BJ (cell line): ENCODE measurements at regions not wholly inside any gene's neighbourhood (a gene's known extent, or its start where the extent isn't known, plus 50 kb on each side); places are given as distances from the start of the nearest gene placed in this dataset.

ENCODE experiments used
- CTCF ChIA-PET: fragments of 350-600 bp; formaldehyde crosslinking; extraction: SDS; loops from one replicate; lab custom pipeline; 2021; ENCODE audit warnings: antibody characterized with exemption, inconsistent platforms; lab: Yijun Ruan, JAX
- POLR2A ChIA-PET: fragments of 300-600 bp; sonication (Branson Sonifier 250); formaldehyde crosslinking; extraction: SDS; loops from one replicate; lab custom pipeline; 2021; ENCODE audit warnings: antibody characterized with exemption; lab: Charles Lee
- DNase-seq: peaks from one replicate; pipeline ENCODE4 v3.0.0-alpha.2; 2011; ENCODE audit warnings: low read depth
- H3K27me3 ChIP-seq: 2 replicates; pipeline ENCODE4 v1.6.0; 2011; ENCODE audit warnings: low read length; ENCODE audit not compliant: control insufficient read depth, insufficient read depth
- H3K36me3 ChIP-seq: 2 replicates; pipeline ENCODE4 v1.5.1; 2011; ENCODE audit warnings: low read length; ENCODE audit not compliant: control insufficient read depth, insufficient read depth
- H3K4me3 ChIP-seq: 2 replicates; pipeline ENCODE4 v1.5.1; 2011; ENCODE audit warnings: low read depth, mild to moderate bottlenecking, control low read depth, low read length
- CTCF ChIP-seq: IDR thresholded peaks from 2 replicates; pipeline ENCODE4 v1.5.1; 2011; ENCODE audit warnings: low read depth, mild to moderate bottlenecking, control low read depth, inconsistent platforms, low read length, moderate library complexity; ENCODE audit not compliant: insufficient read depth

DNA sequence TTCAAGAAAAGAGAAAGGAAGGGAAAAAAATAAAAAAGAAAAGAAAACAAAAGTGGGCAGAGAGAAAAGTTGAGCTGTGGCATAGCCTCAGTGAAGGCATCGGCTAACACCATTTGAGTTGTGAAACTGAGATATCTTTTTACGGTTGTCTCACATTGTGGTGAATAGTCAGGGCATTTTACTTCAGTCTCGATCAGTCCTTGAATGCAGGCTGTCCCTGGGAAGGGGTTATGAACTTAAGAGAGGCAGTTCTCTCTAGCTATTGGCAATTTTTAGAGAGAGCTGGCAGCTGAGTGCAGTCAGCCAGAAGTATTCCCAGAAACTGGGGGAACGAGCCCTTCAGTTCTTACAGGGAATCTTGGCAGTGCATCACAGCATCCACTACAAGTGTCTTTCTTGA is 93.5 kb upstream of the SLC6A14 start:
- no peak for DNase-seq
- no peaks in the 10 kb centered on the region for H3K27me3 ChIP-seq
- H3K36me3 ChIP-seq: no peaks in the 10 kb centered on the region
- CTCF ChIA-PET: no interaction called here
- no peak overlapping the region for H3K4me3 ChIP-seq
- POLR2A ChIA-PET: no interaction called here
- no peak for TF ChIP-seq CTCF

- Histone ChIP-seq H3K36me3 (no peaks in the 10 kb centered on the region), H3K4me3 (no peak overlapping the region), H3K27me3 (no peaks in the 10 kb centered on the region)
- no peak for TF ChIP-seq CTCF
- ChIA-PET CTCF (no interaction called here), POLR2A (no interaction called here)
- DNase-seq: no peak
Observed at GRCh38 chrX:116345958-116346357, 90.4 kb upstream of the SLC6A14 start.

- Histone ChIP-seq H3K36me3 (no peaks in the 10 kb centered on the region), H3K4me3 (no peak overlapping the region), H3K27me3 (no peaks in the 10 kb centered on the region)
- DNase-seq: no peak
- POLR2A ChIA-PET: no interaction called here
- no peak for TF ChIP-seq CTCF
- CTCF ChIA-PET: no interaction called here
Observed at GRCh38 chrX:116357329-116357728, 79.1 kb upstream of the SLC6A14 start.

- H3K36me3 ChIP-seq: no peaks in the 10 kb centered on the region
- CTCF ChIA-PET: no interaction called here
- no peak for DNase-seq
- H3K4me3 ChIP-seq: no peak overlapping the region
- H3K27me3 ChIP-seq: no peaks in the 10 kb centered on the region
- POLR2A ChIA-PET: no interaction called here
- TF ChIP-seq CTCF: no peak
Observed at GRCh38 chrX:116378961-116379360, 57.4 kb upstream of the SLC6A14 start.

DNA sequence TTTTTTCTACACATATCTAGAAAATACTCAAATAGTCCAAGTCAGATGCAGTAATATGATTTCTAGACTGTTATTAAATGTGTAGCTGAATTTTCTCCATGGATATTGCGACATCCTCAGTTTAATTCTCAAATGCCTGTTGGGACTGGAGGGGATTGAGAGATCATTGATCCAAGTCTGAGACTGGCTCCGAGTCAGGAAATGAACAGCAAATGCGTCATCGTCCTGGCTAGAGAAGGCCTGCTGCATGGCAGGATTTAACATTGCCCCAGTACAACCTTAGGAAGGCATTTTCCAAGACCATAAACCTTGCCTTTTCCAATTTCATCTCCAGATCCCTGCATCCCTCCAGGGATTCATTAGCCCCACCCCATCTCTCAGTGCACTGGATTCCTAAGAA is 56.6 kb upstream of the SLC6A14 start:
- ChIA-PET CTCF (no interaction called here), POLR2A (no interaction called here)
- Histone ChIP-seq H3K27me3 (no peaks in the 10 kb centered on the region), H3K36me3 (no peaks in the 10 kb centered on the region), H3K4me3 (no peak overlapping the region)
- TF ChIP-seq CTCF: no peak
- no peak for DNase-seq
